RPMI7951 (cell line): ENCODE measurements at regions not wholly inside any gene's neighbourhood (a gene's known extent, or its start where the extent isn't known, plus 50 kb on each side); places are given as distances from the start of the nearest gene placed in this dataset.
"Not testable (repeated sequence)": the region's sequence is repeated elsewhere in the genome, so short reads cannot be mapped to it uniquely, and the experiment has no call there.

Experiments
- DNase-seq: peaks from one replicate; pipeline ENCODE4 v3.0.0-alpha.2; 2012; ENCODE audit warnings: low read depth

GRCh38 chr18:60062831-60063230 lies 163.0 kb downstream of the PMAIP1 start:
- not testable (repeated sequence) for DNase-seq

GRCh38 chr18:60062396-60062795 lies 162.6 kb downstream of the PMAIP1 start:
- DNase-seq, result no peak

GRCh38 chr18:60060578-60060977 lies 160.8 kb downstream of the PMAIP1 start:
- peak; percentile 43 for DNase-seq

GRCh38 chr18:60060026-60060425 lies 160.2 kb downstream of the PMAIP1 start:
- DNase-seq, result no peak

- no peak for DNase-seq
These were observed 159.4 kb downstream of the PMAIP1 start for GRCh38 chr18:60059216-60059615.

- peak; percentile 94 for DNase-seq
These were observed 154.0 kb downstream of the PMAIP1 start for GRCh38 chr18:60053747-60054304.

GRCh38 chr18:60050821-60051220 lies 151.0 kb downstream of the PMAIP1 start:
- no peak for DNase-seq

- DNase-seq, result no peak
These were observed 149.4 kb downstream of the PMAIP1 start for GRCh38 chr18:60049172-60049571.

- peak; percentile 7 for DNase-seq
These were observed 147.8 kb downstream of the PMAIP1 start for GRCh38 chr18:60047556-60047955.

- peak; percentile 56 for DNase-seq
These were observed 144.7 kb downstream of the PMAIP1 start for GRCh38 chr18:60044290-60045006.

- no peak for DNase-seq
These were observed 141.2 kb downstream of the PMAIP1 start for GRCh38 chr18:60040971-60041370.

- no peak for DNase-seq
These were observed 138.9 kb downstream of the PMAIP1 start for GRCh38 chr18:60038731-60039130.

- DNase-seq, result peak; percentile 31
These were observed 127.6 kb downstream of the PMAIP1 start for GRCh38 chr18:60027397-60027796.

- DNase-seq, result no peak
These were observed 125.1 kb downstream of the PMAIP1 start for GRCh38 chr18:60024857-60025256.

GRCh38 chr18:60024345-60024744 lies 124.5 kb downstream of the PMAIP1 start:
- DNase-seq, result no peak

GRCh38 chr18:60022671-60023276 lies 123.0 kb downstream of the PMAIP1 start:
- DNase-seq, result no peak

- peak; percentile 25 for DNase-seq
These were observed 121.8 kb downstream of the PMAIP1 start for GRCh38 chr18:60021556-60021955.

GRCh38 chr18:60020107-60020925 lies 120.5 kb downstream of the PMAIP1 start:
- DNase-seq, result no peak

GRCh38 chr18:60019463-60019840 lies 119.7 kb downstream of the PMAIP1 start:
- DNase-seq, result peak; percentile 50

GRCh38 chr18:60018618-60019462 lies 119.0 kb downstream of the PMAIP1 start:
- DNase-seq, result no peak

- DNase-seq, result not testable (repeated sequence)
These were observed 118.3 kb downstream of the PMAIP1 start for GRCh38 chr18:60018134-60018533.
